SK-N-MC (cell line): ENCODE measurements at regions not wholly inside any gene's neighbourhood (a gene's known extent, or its start where the extent isn't known, plus 50 kb on each side); places are given as distances from the start of the nearest gene placed in this dataset.
A peak's percentile ranks its signal among the peaks of the same experiment; 100 is the strongest.

Experiments
- DNase-seq: peaks from one replicate; pipeline ENCODE4 v3.0.0-alpha.2; 2011; ENCODE audit warnings: low read depth, low spot score
- H3K27ac ChIP-seq: fragments of 200-600 bp; sonication (generic); 2 replicates; pipeline ENCODE4 v1.5.1; 2016; ENCODE audit warnings: mixed run types
- H3K36me3 ChIP-seq: fragments of 200-600 bp; sonication (generic); 2 replicates; pipeline ENCODE4 v1.6.1; 2017; ENCODE audit warnings: antibody characterized with exemption, low read length, mixed read lengths; ENCODE audit not compliant: insufficient read depth
- H3K4me3 ChIP-seq: fragments of 200-600 bp; sonication (generic); 2 replicates; pipeline ENCODE4 v1.5.1; 2016
- H3K9ac ChIP-seq: fragments of 200-600 bp; sonication (generic); 2 replicates; pipeline ENCODE4 v1.8.0; 2017; ENCODE audit warnings: mixed run types, mixed read lengths; ENCODE audit not compliant: insufficient read length
- H3K9me3 ChIP-seq: fragments of 200-600 bp; sonication (generic); 2 replicates; pipeline ENCODE4 v1.6.1; 2017; ENCODE audit warnings: low read depth, mild to moderate bottlenecking, antibody characterized with exemption, low read length, moderate library complexity, mixed read lengths
- EZH2 ChIP-seq: fragments of 200-600 bp; sonication (generic); IDR thresholded peaks from one replicate; pipeline ENCODE4 v1.6.1; 2017; ENCODE audit warnings: antibody characterized with exemption
- FOXP2 ChIP-seq: optimal IDR thresholded peaks from 2 replicates; pipeline ENCODE3; 2011; ENCODE audit warnings: mild to moderate bottlenecking, moderate library complexity; ENCODE audit not compliant: insufficient read depth; ENCODE audit errors: extremely low read length, control extremely low read depth
- POLR2AphosphoS5 ChIP-seq: IDR thresholded peaks from 2 replicates; pipeline ENCODE4 v1.6.1; 2012; ENCODE audit warnings: mild to moderate bottlenecking, low read depth, low read length, borderline replicate concordance

GRCh38 chr14:49483268-49483667 lies 102.9 kb downstream of the RPS29 start:
- TF ChIP-seq FOXP2 (no peak), POLR2AphosphoS5 (no peak), EZH2 (no peak)
- no peaks in the 10 kb centered on the region for H3K36me3 ChIP-seq
- no peak overlapping the region for H3K4me3 ChIP-seq
- no peak overlapping the region for H3K27ac ChIP-seq
- H3K9ac ChIP-seq, result no peak overlapping the region
- DNase-seq, result no peak
- H3K9me3 ChIP-seq, result no peaks in the 10 kb centered on the region

DNA sequence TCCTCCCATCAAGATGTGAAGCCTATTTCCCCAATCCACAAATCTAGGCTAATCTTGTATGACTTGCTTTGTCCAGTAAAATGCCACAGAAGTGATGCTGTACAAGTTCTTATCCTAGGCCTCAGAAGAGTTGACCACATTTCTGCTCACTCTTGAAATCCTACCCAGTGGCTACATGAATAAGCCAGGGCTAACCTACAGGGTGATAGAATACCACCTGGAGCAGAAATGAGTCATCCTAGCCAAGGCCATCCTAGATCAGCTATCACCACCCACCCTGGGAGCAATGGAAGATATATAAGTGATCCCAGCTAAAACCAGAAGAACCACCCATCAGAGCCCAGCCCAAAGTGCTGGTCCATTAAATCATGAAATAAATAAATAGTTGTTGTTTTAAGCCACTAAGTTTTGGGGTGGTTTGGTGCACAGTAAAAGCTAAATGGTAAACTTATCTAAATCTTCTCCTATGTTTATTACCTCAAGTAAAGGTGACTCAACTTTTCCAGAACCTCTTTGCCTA lies 105.1 kb downstream of the RPS29 start:
- no peak overlapping the region for H3K9ac ChIP-seq
- no peak for TF ChIP-seq POLR2AphosphoS5
- TF ChIP-seq EZH2, result no peak
- TF ChIP-seq FOXP2, result no peak
- no peaks in the 10 kb centered on the region for H3K9me3 ChIP-seq
- DNase-seq, result no peak
- H3K27ac ChIP-seq, result no peak overlapping the region
- no peak overlapping the region for H3K4me3 ChIP-seq
- H3K36me3 ChIP-seq, result no peaks in the 10 kb centered on the region

GRCh38 chr14:49480053-49480760 lies 106.0 kb downstream of the RPS29 start:
- no peak for DNase-seq
- Histone ChIP-seq H3K36me3 (no peaks in the 10 kb centered on the region), H3K4me3 (no peak overlapping the region), H3K27ac (no peak overlapping the region), H3K9ac (no peak overlapping the region), H3K9me3 (no peaks in the 10 kb centered on the region)
- TF ChIP-seq FOXP2, result no peak
- no peak for TF ChIP-seq POLR2AphosphoS5
- TF ChIP-seq EZH2, result no peak

DNA sequence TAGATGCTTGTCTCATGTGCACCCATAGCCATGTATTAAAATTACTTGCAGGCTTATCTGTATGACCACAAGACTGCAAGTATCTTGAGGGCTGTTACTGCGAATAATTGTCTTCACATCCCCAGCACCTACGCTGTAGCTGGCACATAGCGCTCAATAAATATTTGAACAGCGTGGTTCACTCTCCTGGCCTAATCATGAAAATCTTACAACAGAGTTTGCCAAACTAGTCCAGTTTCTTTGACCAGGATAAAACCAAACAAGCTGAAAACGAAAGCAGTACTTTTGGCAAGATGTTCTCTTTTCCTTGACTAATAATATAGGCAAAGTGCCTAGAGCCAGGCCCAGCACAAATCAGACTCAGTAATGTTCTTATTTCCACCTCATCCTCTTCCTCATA lies 106.7 kb downstream of the RPS29 start:
- H3K4me3 ChIP-seq, result no peak overlapping the region

DNA sequence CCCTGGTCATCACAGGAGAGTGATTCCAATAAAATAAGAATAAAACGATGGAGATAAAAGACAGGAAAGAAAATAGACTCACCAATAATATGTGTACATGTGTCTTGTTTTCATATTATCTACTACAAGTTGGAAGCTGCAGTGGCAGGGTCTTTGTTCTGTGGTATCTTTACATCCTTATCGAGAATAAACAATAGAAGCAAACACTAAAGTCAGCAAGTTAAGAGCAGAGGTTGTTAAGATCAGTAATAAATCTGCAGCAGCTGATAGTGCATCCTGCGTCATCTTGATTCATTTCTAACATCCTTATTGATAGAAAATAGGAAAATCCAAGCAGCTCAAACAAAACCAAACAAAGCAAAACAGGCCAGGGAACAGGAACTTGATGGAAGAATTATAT lies 107.4 kb downstream of the RPS29 start:
- TF ChIP-seq POLR2AphosphoS5 (no peak), EZH2 (no peak), FOXP2 (no peak)
- DNase-seq, result no peak
- no peak overlapping the region for H3K27ac ChIP-seq

More for the DNA sequence above, 106.7 kb downstream of the RPS29 start:
- Histone ChIP-seq H3K36me3 (no peaks in the 10 kb centered on the region), H3K27ac (no peak overlapping the region), H3K9ac (no peak overlapping the region), H3K9me3 (no peaks in the 10 kb centered on the region)
- no peak for DNase-seq
- TF ChIP-seq POLR2AphosphoS5, result no peak
- no peak for TF ChIP-seq FOXP2
- no peak for TF ChIP-seq EZH2

GRCh38 chr14:49467091-49467490 lies 119.1 kb downstream of the RPS29 start:
- TF ChIP-seq POLR2AphosphoS5 (no peak), EZH2 (no peak), FOXP2 (no peak)
- Histone ChIP-seq H3K4me3 (no peak overlapping the region), H3K36me3 (no peaks in the 10 kb centered on the region), H3K27ac (no peak overlapping the region), H3K9ac (no peak overlapping the region), H3K9me3 (no peaks in the 10 kb centered on the region)
- no peak for DNase-seq

More for the DNA sequence above, 107.4 kb downstream of the RPS29 start:
- Histone ChIP-seq H3K9ac (no peak overlapping the region), H3K36me3 (no peaks in the 10 kb centered on the region), H3K4me3 (no peak overlapping the region), H3K9me3 (no peaks in the 10 kb centered on the region)

- DNase-seq, result no peak
- H3K4me3 ChIP-seq, result no peak overlapping the region
- no peak overlapping the region for H3K9ac ChIP-seq
- no peaks in the 10 kb centered on the region for H3K9me3 ChIP-seq
- no peak for TF ChIP-seq EZH2
- no peak for TF ChIP-seq FOXP2
- TF ChIP-seq POLR2AphosphoS5, result no peak
- H3K27ac ChIP-seq, result no peak overlapping the region
- no peaks in the 10 kb centered on the region for H3K36me3 ChIP-seq
Observed at GRCh38 chr14:49464885-49465284, 121.3 kb downstream of the RPS29 start.

- Histone ChIP-seq H3K27ac (no peak overlapping the region), H3K9ac (no peak overlapping the region), H3K9me3 (no peaks in the 10 kb centered on the region), H3K4me3 (no peak overlapping the region), H3K36me3 (no peaks in the 10 kb centered on the region)
- DNase-seq, result no peak
- TF ChIP-seq POLR2AphosphoS5 (no peak), EZH2 (no peak), FOXP2 (no peak)
Observed at GRCh38 chr14:49463146-49463545, 123.0 kb downstream of the RPS29 start.

- Histone ChIP-seq H3K27ac (no peak overlapping the region), H3K9ac (no peak overlapping the region), H3K4me3 (no peak overlapping the region), H3K9me3 (no peaks in the 10 kb centered on the region), H3K36me3 (no peaks in the 10 kb centered on the region)
- peak; percentile 72 for DNase-seq
- TF ChIP-seq POLR2AphosphoS5, result no peak
Observed at GRCh38 chr14:49461529-49462401, 124.4 kb downstream of the RPS29 start.
